ENCODE measurements at regions not wholly inside any gene's neighbourhood (a gene's known extent, or its start where the extent isn't known, plus 50 kb on each side); places are given as distances from the start of the nearest gene placed in this dataset.

- no peak for DNase-seq (ENCODE audit: low read depth)
- TF ChIP-seq CTCF (IDR thresholded peaks at IDR 0.05; ENCODE audit: insufficient read depth, low read depth, low read length): no peak
- H3K4me3 ChIP-seq (ENCODE audit: low read depth, low read length): no peak overlapping the region
Observed at GRCh38 chr10:62709200-62709599, 95.3 kb upstream of the ADO start.

DNA sequence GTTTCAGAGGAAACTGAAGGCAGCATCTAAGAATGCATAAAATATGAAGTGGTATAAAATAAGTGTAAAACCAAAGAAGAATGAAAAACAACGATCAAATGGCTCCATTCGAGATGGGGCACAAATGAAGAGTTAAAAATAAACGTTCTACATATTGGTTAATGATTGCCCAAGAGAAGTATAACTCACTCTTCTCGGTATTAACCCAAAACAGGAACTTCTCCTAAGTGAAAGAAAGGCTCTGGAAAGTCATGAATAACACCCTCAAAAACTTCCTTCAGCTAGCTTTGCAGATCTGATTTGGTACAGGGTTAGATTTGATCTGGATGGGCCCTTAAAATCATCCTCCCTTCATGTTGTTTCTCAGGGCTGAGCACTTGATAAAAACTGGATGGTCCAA, 94.3 kb upstream of the ADO start:
- no peak overlapping the region for H3K4me3 ChIP-seq (ENCODE audit: low read depth, low read length)
- no peak for TF ChIP-seq CTCF (IDR thresholded peaks at IDR 0.05; ENCODE audit: insufficient read depth, low read depth, low read length)
- DNase-seq (ENCODE audit: low read depth): no peak

- no peak for TF ChIP-seq CTCF (IDR thresholded peaks at IDR 0.05; ENCODE audit: insufficient read depth, low read depth, low read length)
- no peak overlapping the region for H3K4me3 ChIP-seq (ENCODE audit: low read depth, low read length)
- peak; percentile 12 for DNase-seq (ENCODE audit: low read depth)
Observed at GRCh38 chr10:62715383-62715782, 89.1 kb upstream of the ADO start.

DNA sequence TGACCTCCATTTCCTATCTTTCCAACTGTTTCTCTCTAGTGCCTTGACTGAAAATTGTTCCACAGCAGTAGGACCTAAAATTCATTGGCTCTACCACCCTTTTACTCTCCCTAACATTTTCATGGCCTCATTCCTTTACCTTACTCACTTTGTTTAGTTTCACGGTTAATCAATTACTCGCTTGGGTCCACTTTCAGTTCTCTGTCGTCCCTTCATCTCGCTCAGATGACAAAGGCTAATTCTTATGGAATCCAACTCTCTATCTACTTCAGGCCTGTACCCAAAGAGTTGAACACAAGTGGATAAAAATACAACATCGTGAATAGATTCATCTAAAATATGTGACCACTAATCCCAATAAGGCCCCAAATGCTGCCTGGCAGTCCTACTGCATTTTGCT, 85.9 kb upstream of the ADO start:
- H3K4me3 ChIP-seq (ENCODE audit: low read depth, low read length): no peak overlapping the region
- TF ChIP-seq CTCF (IDR thresholded peaks at IDR 0.05; ENCODE audit: insufficient read depth, low read depth, low read length): no peak
- DNase-seq (ENCODE audit: low read depth): no peak

- TF ChIP-seq CTCF (IDR thresholded peaks at IDR 0.05; ENCODE audit: insufficient read depth, low read depth, low read length): no peak
- no peak for DNase-seq (ENCODE audit: low read depth)
Observed at GRCh38 chr10:62719061-62719460, 85.5 kb upstream of the ADO start.

DNA sequence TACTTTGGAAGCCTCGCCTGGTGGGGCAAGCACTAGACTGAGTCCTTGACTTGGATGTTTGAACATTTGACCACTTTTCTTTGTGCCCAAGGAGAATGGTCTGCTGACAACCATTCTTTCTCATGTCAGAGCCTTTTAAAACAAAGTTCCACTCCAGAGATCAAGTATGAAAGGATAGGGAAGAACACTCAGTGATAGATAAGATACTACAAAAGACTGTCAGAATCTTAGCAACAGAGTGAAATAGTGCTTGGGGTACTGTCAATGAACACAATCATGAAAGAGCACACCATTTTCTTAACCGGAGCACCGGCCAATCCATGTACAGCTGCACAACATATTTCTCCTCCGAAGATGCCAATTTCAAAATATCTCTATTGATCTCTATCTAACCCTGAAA, 82.8 kb upstream of the ADO start:
- no peak for DNase-seq (ENCODE audit: low read depth)
- no peak overlapping the region for H3K4me3 ChIP-seq (ENCODE audit: low read depth, low read length)
- TF ChIP-seq CTCF (IDR thresholded peaks at IDR 0.05; ENCODE audit: insufficient read depth, low read depth, low read length): no peak

More at GRCh38 chr10:62719061-62719460, 85.5 kb upstream of the ADO start:
- H3K4me3 ChIP-seq (ENCODE audit: low read depth, low read length): no peak overlapping the region

- no peak for TF ChIP-seq CTCF (IDR thresholded peaks at IDR 0.05; ENCODE audit: insufficient read depth, low read depth, low read length)
- no peak overlapping the region for H3K4me3 ChIP-seq (ENCODE audit: low read depth, low read length)
- no peak for DNase-seq (ENCODE audit: low read depth)
Observed at GRCh38 chr10:62723375-62723774, 81.1 kb upstream of the ADO start.

Data from fibroblast of villous mesenchyme (primary cell).